ENCODE measurements at regions not wholly inside any gene's neighbourhood (a gene's known extent, or its start where the extent isn't known, plus 50 kb on each side); places are given as distances from the start of the nearest gene placed in this dataset.

- TF ChIP-seq POLR2A (IDR thresholded peaks at IDR 0.05; ENCODE audit: low read length) (no peak), GATA1 (IDR thresholded peaks at IDR 0.05; ENCODE audit: low read depth, low read length) (no peak)
Observed at GRCh38 chr11:37141707-37142106, 543.7 kb upstream of the RAG2 start.
